T-helper 9 cell (primary cell): ENCODE measurements at regions not wholly inside any gene's neighbourhood (a gene's known extent, or its start where the extent isn't known, plus 50 kb on each side); places are given as distances from the start of the nearest gene placed in this dataset.

ENCODE experiments used
- DNase-seq: peaks from one replicate; pipeline ENCODE4 v3.0.0-alpha.2; 2020

- no peak for DNase-seq
Observed at GRCh38 chr2:38448692-38449410, 71.8 kb upstream of the ATL2 start.

GRCh38 chr2:38446906-38447561 lies 70.0 kb upstream of the ATL2 start:
- DNase-seq = no peak

GRCh38 chr2:38446418-38446817 lies 69.3 kb upstream of the ATL2 start:
- DNase-seq = no peak

- DNase-seq = no peak
Observed at GRCh38 chr2:38444247-38444646, 67.2 kb upstream of the ATL2 start.

GRCh38 chr2:38442643-38443541 lies 65.8 kb upstream of the ATL2 start:
- no peak for DNase-seq

GRCh38 chr2:38441346-38441745 lies 64.3 kb upstream of the ATL2 start:
- DNase-seq = no peak

- no peak for DNase-seq
Observed at GRCh38 chr2:38440655-38441054, 63.6 kb upstream of the ATL2 start.

GRCh38 chr2:38439863-38440262 lies 62.8 kb upstream of the ATL2 start:
- DNase-seq = no peak

GRCh38 chr2:38438883-38439612 lies 62.0 kb upstream of the ATL2 start:
- no peak for DNase-seq

- DNase-seq = no peak
Observed at GRCh38 chr2:38438133-38438882, 61.2 kb upstream of the ATL2 start.

- DNase-seq = no peak
Observed at GRCh38 chr2:38436227-38436664, 59.2 kb upstream of the ATL2 start.

- DNase-seq = no peak
Observed at GRCh38 chr2:38435775-38436174, 58.7 kb upstream of the ATL2 start.

- no peak for DNase-seq
Observed at GRCh38 chr2:38434595-38434994, 57.5 kb upstream of the ATL2 start.

- DNase-seq = no peak
Observed at GRCh38 chr2:38433607-38433975, 56.5 kb upstream of the ATL2 start.

- no peak for DNase-seq
Observed at GRCh38 chr2:38432820-38433606, 55.9 kb upstream of the ATL2 start.

- no peak for DNase-seq
Observed at GRCh38 chr2:38430597-38431207, 53.6 kb upstream of the ATL2 start.

- no peak for DNase-seq
Observed at GRCh38 chr2:38430196-38430595, 53.1 kb upstream of the ATL2 start.

GRCh38 chr2:38427936-38428335 lies 50.9 kb upstream of the ATL2 start:
- no peak for DNase-seq

- no peak for DNase-seq
Observed at GRCh38 chr2:38427054-38427453, 50.0 kb upstream of the ATL2 start.
